Mucosa of descending colon (tissue), 3 donors: ENCODE measurements at regions not wholly inside any gene's neighbourhood (a gene's known extent, or its start where the extent isn't known, plus 50 kb on each side); places are given as distances from the start of the nearest gene placed in this dataset.

Source experiments
- ATAC-seq: fragments of 200-7000 bp; cut with Tn5 transposase; one replicate; pipeline ENCODE4 v1.9.1; 2020; ENCODE audit warnings: mild to moderate bottlenecking, moderate library complexity
- DNase-seq, 3 donors: peaks; one replicate each; pipeline ENCODE4 v3.0.0-alpha.2; 2020
- H3K36me3 ChIP-seq: fragments of 200-600 bp; one replicate; pipeline ENCODE4 v1.8.0; 2021; ENCODE audit warnings: low read depth, mild to moderate bottlenecking
- H3K4me1 ChIP-seq: fragments of 200-600 bp; one replicate; pipeline ENCODE4 v1.8.0; 2021; ENCODE audit warnings: low read depth, mild to moderate bottlenecking
- H3K4me3 ChIP-seq: fragments of 200-600 bp; one replicate; pipeline ENCODE4 v1.8.0; 2021; ENCODE audit warnings: mild to moderate bottlenecking
- H3K9me3 ChIP-seq: fragments of 200-600 bp; one replicate; pipeline ENCODE4 v1.8.0; 2021; ENCODE audit warnings: mild to moderate bottlenecking
- CTCF ChIP-seq: fragments of 200-600 bp; IDR thresholded peaks from one replicate; pipeline ENCODE4 v1.8.0; 2022; ENCODE audit warnings: antibody characterized with exemption, mild to moderate bottlenecking
- intact Hi-C, 2 donors: fragments of 100-400 bp; cut with DNase I in 1 of 2; cut with micrococcal nuclease in 1 of 2; formaldehyde crosslinking; loops; one replicate each; pipeline versions ENCODE4 v1.11.0 to v1.11.1; 2022; cut with DNase I, micrococcal nuclease
- donor health status: DM: no; HTN: no; CAD: no; lungs with moderate emphysema.
- donor health status: DM: no; HTN: no; CAD: no.
- donor health status: DM: no; HTN: yes; CAD: no.

DNA sequence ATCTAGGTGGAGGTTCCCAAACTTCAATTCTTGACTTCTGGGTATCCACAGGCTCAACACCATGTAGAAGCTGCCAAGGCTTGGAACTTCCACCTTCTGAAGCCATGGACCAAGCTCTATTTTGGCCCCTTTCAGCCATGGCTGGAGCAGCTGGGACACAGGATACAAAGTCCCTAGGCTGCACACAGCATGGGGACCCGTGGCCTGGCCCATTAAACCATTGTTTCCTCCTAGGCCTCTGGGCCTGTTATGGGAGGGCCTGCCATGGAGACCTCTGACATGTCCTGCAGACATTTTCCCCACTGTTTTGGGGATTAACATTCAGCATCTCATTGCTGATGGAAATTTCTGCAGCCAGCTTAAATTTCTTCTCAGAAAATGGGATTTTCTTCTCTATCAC, 1908.0 kb downstream of the EFNA5 start:
- TF ChIP-seq CTCF, result no peak
- H3K36me3 ChIP-seq, result no peaks in the 10 kb centered on the region
- H3K4me3 ChIP-seq, result no peak overlapping the region
- DNase-seq (no peak), ATAC-seq (no peak)
- H3K9me3 ChIP-seq, result peaks cover 26% of the 10 kb centered on the region
- H3K4me1 ChIP-seq, result no peaks in the 10 kb centered on the region
- intact Hi-C loops, result no loop called here

GRCh38 chr5:105754056-105754455, 1916.7 kb downstream of the EFNA5 start:
- no peak overlapping the region for H3K4me3 ChIP-seq
- ATAC-seq (no peak), DNase-seq (no peak)
- no peak for TF ChIP-seq CTCF
- no peaks in the 10 kb centered on the region for H3K4me1 ChIP-seq
- intact Hi-C loops, result no loop called here
- no peaks in the 10 kb centered on the region for H3K36me3 ChIP-seq
- H3K9me3 ChIP-seq, result no peaks in the 10 kb centered on the region

GRCh38 chr5:105752801-105753200, 1917.9 kb downstream of the EFNA5 start:
- Histone ChIP-seq H3K9me3 (no peaks in the 10 kb centered on the region), H3K36me3 (no peaks in the 10 kb centered on the region), H3K4me3 (no peak overlapping the region), H3K4me1 (no peaks in the 10 kb centered on the region)
- no peak for TF ChIP-seq CTCF
- no peak for ATAC-seq
- intact Hi-C loops, result no loop called here
- no peak for DNase-seq

- no peak for DNase-seq
- intact Hi-C loops, result no loop called here
- TF ChIP-seq CTCF, result no peak
- Histone ChIP-seq H3K9me3 (no peaks in the 10 kb centered on the region), H3K4me1 (no peaks in the 10 kb centered on the region), H3K36me3 (no peaks in the 10 kb centered on the region), H3K4me3 (no peak overlapping the region)
- no peak for ATAC-seq
Measured at GRCh38 chr5:105751908-105752307, 1918.8 kb downstream of the EFNA5 start.

GRCh38 chr5:105745111-105745510, 1925.6 kb downstream of the EFNA5 start:
- ATAC-seq, result no peak
- DNase-seq, result no peak
- no peaks in the 10 kb centered on the region for H3K9me3 ChIP-seq
- no peaks in the 10 kb centered on the region for H3K36me3 ChIP-seq
- intact Hi-C loops, result no loop called here
- no peak overlapping the region for H3K4me3 ChIP-seq
- no peaks in the 10 kb centered on the region for H3K4me1 ChIP-seq
- TF ChIP-seq CTCF, result no peak

DNA sequence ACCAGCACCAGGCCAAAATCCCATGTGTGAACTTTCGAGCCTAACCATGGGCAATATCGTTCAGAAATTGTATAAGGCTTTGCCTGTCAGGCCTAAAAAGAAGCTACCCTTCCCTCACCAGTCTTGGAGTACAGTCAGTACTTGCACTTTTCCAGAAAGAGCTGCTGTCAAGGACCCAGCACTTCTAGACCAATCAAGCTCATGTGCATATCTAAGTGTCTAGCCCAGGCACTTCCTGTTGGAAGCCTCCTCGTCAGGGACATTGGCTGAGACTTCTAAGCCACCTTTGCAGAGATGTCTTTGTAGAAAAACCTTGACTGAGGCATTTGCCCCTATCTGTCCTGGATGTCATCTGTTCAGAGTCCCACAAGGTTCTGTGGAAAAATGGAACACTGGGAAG, 1930.5 kb downstream of the EFNA5 start:
- H3K4me1 ChIP-seq, result no peaks in the 10 kb centered on the region
- TF ChIP-seq CTCF, result no peak
- DNase-seq (no peak), ATAC-seq (no peak)
- no peaks in the 10 kb centered on the region for H3K36me3 ChIP-seq
- no peaks in the 10 kb centered on the region for H3K9me3 ChIP-seq
- intact Hi-C loops, result no loop called here
- no peak overlapping the region for H3K4me3 ChIP-seq
